IMR-90 (cell line): ENCODE measurements at regions not wholly inside any gene's neighbourhood (a gene's known extent, or its start where the extent isn't known, plus 50 kb on each side); places are given as distances from the start of the nearest gene placed in this dataset.

Experiments
- ATAC-seq: fragments of 200-7000 bp; cut with Tn5 transposase; 2 replicates; pipeline ENCODE4 v1.9.1; 2020; ENCODE audit warnings: low read depth, mild to moderate bottlenecking, moderate library complexity
- BruUV-seq: library from RNA; stranded (reverse); fragments of 400-500 nt; replicated peaks from 2 replicates; lab custom pipeline; 2021; lab: Mats Ljungman, UMichigan
- CTCF ChIA-PET: fragments of 300-600 bp; formaldehyde crosslinking; extraction: SDS; loops from one replicate; lab custom pipeline; 2021; ENCODE audit warnings: antibody characterized with exemption; lab: Yijun Ruan, JAX
- POLR2A ChIA-PET: fragments of 300-600 bp; sonication (Branson Sonifier 250); formaldehyde crosslinking; loops from one replicate; lab custom pipeline; 2022; ENCODE audit warnings: antibody characterized with exemption; ENCODE audit not compliant: unreplicated experiment; lab: Charles Lee
- DNase-seq: peaks from one replicate; pipeline ENCODE4 v3.0.0; 2013
- H2AFZ ChIP-seq: replicated peaks from 2 replicates; pipeline ENCODE3; 2013; ENCODE audit warnings: low read length, mild to moderate bottlenecking; ENCODE audit not compliant: poor library complexity
- H2AK5ac ChIP-seq: 2 replicates; pipeline ENCODE4 v1.6.1; 2013; ENCODE audit warnings: low read depth, low read length, inconsistent platforms
- H2AK9ac ChIP-seq: replicated peaks from 2 replicates; pipeline ENCODE3; 2013; ENCODE audit warnings: mild to moderate bottlenecking, low read depth, low read length, moderate library complexity; ENCODE audit not compliant: poor library complexity
- H2BK120ac ChIP-seq: 2 replicates; pipeline ENCODE4 v1.6.1; 2013; ENCODE audit warnings: low read depth, low read length, inconsistent platforms
- H2BK15ac ChIP-seq: 3 replicates; pipeline ENCODE4 v1.6.1; 2013; ENCODE audit warnings: low read depth, low read length, inconsistent platforms
- H2BK20ac ChIP-seq: 2 replicates; pipeline ENCODE4 v1.6.1; 2013; ENCODE audit warnings: low read depth, mild to moderate bottlenecking, inconsistent platforms, low read length, moderate library complexity
- H2BK5ac ChIP-seq: 2 replicates; pipeline ENCODE4 v1.6.1; 2013; ENCODE audit warnings: mild to moderate bottlenecking, low read depth, low read length, inconsistent platforms; ENCODE audit not compliant: poor library complexity, severe bottlenecking
- H3K14ac ChIP-seq: replicated peaks from 2 replicates; pipeline ENCODE4 v1.6.1; 2013; ENCODE audit warnings: low read depth, low read length, inconsistent platforms
- H3K18ac ChIP-seq: 2 replicates; pipeline ENCODE4 v1.6.1; 2013; ENCODE audit warnings: low read depth, low read length, control low read depth
- H3K23ac ChIP-seq: 2 replicates; pipeline ENCODE4 v1.6.1; 2013; ENCODE audit warnings: low read depth, low read length, inconsistent platforms
- H3K27ac ChIP-seq: 2 replicates; pipeline ENCODE4 v1.5.1; 2013; ENCODE audit warnings: mild to moderate bottlenecking, control low read depth, low read length; ENCODE audit not compliant: insufficient read depth
- H3K27me3 ChIP-seq: 2 replicates; pipeline ENCODE4 v1.6.1; 2013; ENCODE audit warnings: low read length; ENCODE audit not compliant: control insufficient read depth, insufficient read depth
- H3K36me3 ChIP-seq: 2 replicates; pipeline ENCODE4 v1.6.1; 2013; ENCODE audit warnings: low read length, mixed read lengths; ENCODE audit not compliant: control insufficient read depth, insufficient read depth
- H3K4ac ChIP-seq: 2 replicates; pipeline ENCODE4 v1.6.1; 2013; ENCODE audit warnings: low read depth, low read length, inconsistent platforms
- H3K4me1 ChIP-seq: 2 replicates; pipeline ENCODE4 v1.6.1; 2013; ENCODE audit warnings: low read length, mixed read lengths; ENCODE audit not compliant: control insufficient read depth, insufficient read depth
- H3K4me2 ChIP-seq: 2 replicates; pipeline ENCODE4 v1.6.1; 2013; ENCODE audit warnings: low read depth, mild to moderate bottlenecking, control low read depth, low read length, moderate library complexity
- H3K4me3 ChIP-seq: 2 replicates; pipeline ENCODE4 v1.5.1; 2013; ENCODE audit warnings: low read depth, mild to moderate bottlenecking, control low read depth, low read length, moderate library complexity; ENCODE audit not compliant: insufficient read depth
- H3K56ac ChIP-seq: 2 replicates; pipeline ENCODE4 v1.6.1; 2013; ENCODE audit warnings: low read length, inconsistent platforms; ENCODE audit not compliant: insufficient read depth; ENCODE audit errors: extremely low read depth
- H3K79me1 ChIP-seq, 2 experiments: 2 replicates each; pipeline ENCODE4 v1.6.1; 2013; ENCODE audit warnings: low read length in 2 of 2, inconsistent platforms in 1 of 2, low read depth in 1 of 2
- H3K9ac ChIP-seq: 2 replicates; pipeline ENCODE4 v1.6.1; 2013; ENCODE audit warnings: low read depth, low read length, control low read depth
- H3K9me1 ChIP-seq: 2 replicates; pipeline ENCODE4 v1.6.1; 2013; ENCODE audit warnings: low read length, inconsistent platforms; ENCODE audit not compliant: insufficient read depth
- H3K9me3 ChIP-seq: 2 replicates; pipeline ENCODE4 v1.6.1; 2013; ENCODE audit warnings: low read length; ENCODE audit not compliant: control insufficient read depth, insufficient read depth
- H4K20me1 ChIP-seq: 2 replicates; pipeline ENCODE4 v1.6.1; 2013; ENCODE audit warnings: low read length, inconsistent platforms; ENCODE audit not compliant: insufficient read depth
- H4K5ac ChIP-seq: 2 replicates; pipeline ENCODE4 v1.6.1; 2013; ENCODE audit warnings: mild to moderate bottlenecking, low read depth, low read length, control low read depth
- H4K8ac ChIP-seq, 2 experiments: 2 replicates each; pipeline ENCODE4 v1.6.1; 2013; ENCODE audit warnings: low read depth in 2 of 2, low read length in 2 of 2, control low read depth in 1 of 2, inconsistent platforms in 1 of 2
- H4K91ac ChIP-seq: 2 replicates; pipeline ENCODE4 v1.6.1; 2013; ENCODE audit warnings: low read depth, low read length, inconsistent platforms; ENCODE audit not compliant: insufficient read depth
- BHLHE40 ChIP-seq: fragments of 150-350 bp; IDR thresholded peaks from 2 replicates; pipeline ENCODE4 v1.6.1; 2016; ENCODE audit warnings: mild to moderate bottlenecking, low read depth, low read length
- CEBPB ChIP-seq: IDR thresholded peaks from 2 replicates; pipeline ENCODE4 v1.6.1; 2012; ENCODE audit warnings: low read depth, low read length, improper control_type of control experiment
- CHD1 ChIP-seq: IDR thresholded peaks from 2 replicates; pipeline ENCODE4 v1.6.1; 2012; ENCODE audit warnings: low read depth, low read length, improper control_type of control experiment
- CTCF ChIP-seq: conservative IDR thresholded peaks from 2 replicates; pipeline ENCODE4 v1.5.1; 2012; ENCODE audit warnings: mild to moderate bottlenecking, low read depth, low read length, improper control_type of control experiment
- ELK1 ChIP-seq: fragments of 150-350 bp; IDR thresholded peaks from 2 replicates; pipeline ENCODE4 v1.6.1; 2016; ENCODE audit warnings: low read depth, mild to moderate bottlenecking, low read length, moderate library complexity, borderline replicate concordance
- FOS ChIP-seq: fragments of 150-350 bp; IDR thresholded peaks from 2 replicates; pipeline ENCODE4 v1.6.1; 2016; ENCODE audit warnings: low read depth, low read length
- MAFK ChIP-seq: IDR thresholded peaks from 2 replicates; pipeline ENCODE4 v1.6.1; 2012; ENCODE audit warnings: low read depth, low read length, improper control_type of control experiment
- MAZ ChIP-seq: IDR thresholded peaks from 2 replicates; pipeline ENCODE4 v1.6.1; 2012; ENCODE audit warnings: low read depth, mild to moderate bottlenecking, low read length, improper control_type of control experiment, moderate library complexity, borderline replicate concordance
- MXI1 ChIP-seq: IDR thresholded peaks from 2 replicates; pipeline ENCODE4 v1.6.1; 2012; ENCODE audit warnings: low read depth, mild to moderate bottlenecking, low read length, moderate library complexity, borderline replicate concordance
- NFE2L2 ChIP-seq: fragments of 150-350 bp; IDR thresholded peaks from 2 replicates; pipeline ENCODE4 v1.6.1; 2016; ENCODE audit warnings: low read depth, mild to moderate bottlenecking, low read length
- POLR2A ChIP-seq: IDR thresholded peaks from 2 replicates; pipeline ENCODE4 v1.6.1; 2012; ENCODE audit warnings: mild to moderate bottlenecking, low read depth, low read length
- RAD21 ChIP-seq: IDR thresholded peaks from 2 replicates; pipeline ENCODE4 v1.6.1; 2012; ENCODE audit warnings: low read length, improper control_type of control experiment
- RCOR1 ChIP-seq: IDR thresholded peaks from 2 replicates; pipeline ENCODE4 v1.6.1; 2012; ENCODE audit warnings: mild to moderate bottlenecking, low read length, improper control_type of control experiment; ENCODE audit not compliant: insufficient replicate concordance
- RFX5 ChIP-seq: IDR thresholded peaks from 2 replicates; pipeline ENCODE4 v1.8.0; 2012; ENCODE audit warnings: low read depth, mild to moderate bottlenecking, low read length, moderate library complexity
- SMC3 ChIP-seq: fragments of 150-350 bp; IDR thresholded peaks from 2 replicates; pipeline ENCODE4 v1.6.1; 2016; ENCODE audit warnings: low read depth, mild to moderate bottlenecking, antibody characterized with exemption, low read length, moderate library complexity
- USF2 ChIP-seq: fragments of 150-350 bp; IDR thresholded peaks from 2 replicates; pipeline ENCODE4 v1.6.1; 2017; ENCODE audit warnings: mild to moderate bottlenecking, antibody characterized with exemption, low read length, low read depth
- WGBS, 2 experiments: methylation state at CpG; one replicate each; pipeline versions ENCODE4 v1.1.5 to v1.1.7; 2013; ENCODE audit warnings: missing lambda C conversion rate in 2 of 2; ENCODE audit not compliant: insufficient read length in 1 of 2; ENCODE audit errors: extremely low coverage in 2 of 2; 5-methylcytosine and 5-hydroxymethylcytosine counted together
- dilution Hi-C: fragments of 300-500 bp; cut with HindIII; formaldehyde crosslinking; loops from one replicate; pipeline ENCODE4 v1.14.3; 2018; ENCODE audit warnings: low sequenced_read_pairs; ENCODE audit not compliant: unreplicated experiment
- in situ Hi-C: fragments of 300-500 bp; cut with MboI; formaldehyde crosslinking; loops from 3 replicates; pipeline ENCODE4 v1.14.3; 2019; ENCODE audit warnings: low sequenced_read_pairs, inconsistent platforms, mixed read lengths
- intact Hi-C: fragments of 100-400 bp; cut with micrococcal nuclease; formaldehyde crosslinking; loops from 2 replicates; pipeline ENCODE4 v1.10.0; 2022

- no peak overlapping the region for H2AK5ac ChIP-seq
- in situ Hi-C loops (no loop called here), dilution Hi-C loops (no loop called here), intact Hi-C loops (no loop called here)
- H3K4me3 ChIP-seq: no peak overlapping the region
- no peak overlapping the region for H2BK15ac ChIP-seq
- no peak overlapping the region for H4K8ac ChIP-seq
- no peak overlapping the region for H3K23ac ChIP-seq
- H3K36me3 ChIP-seq: no peaks in the 10 kb centered on the region
- H3K18ac ChIP-seq: no peak overlapping the region
- no peaks in the 10 kb centered on the region for H3K27me3 ChIP-seq
- no peaks in the 10 kb centered on the region for H3K9me1 ChIP-seq
- no peak overlapping the region for H2AFZ ChIP-seq
- CTCF ChIA-PET: no interaction called here
- H3K14ac ChIP-seq: no peak overlapping the region
- no TSS peak for BruUV-seq
- H3K4me2 ChIP-seq: no peak overlapping the region
- no peak overlapping the region for H2AK9ac ChIP-seq
- POLR2A ChIA-PET: no interaction called here
- 89% methylated on average over 3 of the region's 6 CpGs; no CpG with 5 or more reads in 1 of the 2 experiments for WGBS, 2 experiments
- no peak overlapping the region for H3K56ac ChIP-seq
- no peak overlapping the region for H4K5ac ChIP-seq
- no peak overlapping the region for H2BK5ac ChIP-seq
- no peak for ATAC-seq
- H3K79me1 ChIP-seq: no peaks in the 10 kb centered on the region
- no peak overlapping the region for H2BK120ac ChIP-seq
- no peaks in the 10 kb centered on the region for H3K4me1 ChIP-seq
- H3K4ac ChIP-seq: no peak overlapping the region
- H3K9ac ChIP-seq: no peak overlapping the region
- DNase-seq: no peak
- H3K27ac ChIP-seq: no peak overlapping the region
- H4K91ac ChIP-seq: no peak overlapping the region
- no peak overlapping the region for H2BK20ac ChIP-seq
- no peaks in the 10 kb centered on the region for H3K9me3 ChIP-seq
- TF ChIP-seq CEBPB (no peak), FOS (no peak), RCOR1 (no peak), NFE2L2 (no peak), RAD21 (no peak), SMC3 (no peak), CTCF (no peak), POLR2A (no peak), CHD1 (no peak), BHLHE40 (no peak), USF2 (no peak), MAZ (no peak), MAFK (no peak), RFX5 (no peak), MXI1 (no peak), ELK1 (no peak)
- H4K20me1 ChIP-seq: no peaks in the 10 kb centered on the region
Observed at GRCh38 chrX:19181345-19181744, 59.1 kb upstream of the ADGRG2 start.
